ENCODE measurements at regions not wholly inside any gene's neighbourhood (a gene's known extent, or its start where the extent isn't known, plus 50 kb on each side); places are given as distances from the start of the nearest gene placed in this dataset.

- TF ChIP-seq CTCF (IDR thresholded peaks at IDR 0.05) = no peak
- Mint-ChIP-seq H3K4me1 (ENCODE audit: low read depth) (no peaks in the 10 kb centered on the region), H3K27ac (no peak overlapping the region), H3K36me3 (ENCODE audit: low read depth) (no peaks in the 10 kb centered on the region), H3K27me3 (no peaks in the 10 kb centered on the region), H3K9me3 (no peaks in the 10 kb centered on the region), H3K4me3 (no peak overlapping the region)
- ATAC-seq (no peak), DNase-seq (no peak)
- intact Hi-C loops (cut with micrococcal nuclease) = no loop called here
- ChIA-PET POLR2A (no interaction called here), CTCF (no interaction called here)
These were observed 544.5 kb upstream of the TBX3 start for GRCh38 chr12:115228434-115228833.

GRCh38 chr12:115227137-115227615 lies 543.2 kb upstream of the TBX3 start:
- no peak overlapping the region for H3K4me3 Mint-ChIP-seq
- TF ChIP-seq CTCF (IDR thresholded peaks at IDR 0.05) = no peak
- H3K36me3 Mint-ChIP-seq (ENCODE audit: low read depth) = no peaks in the 10 kb centered on the region
- no peaks in the 10 kb centered on the region for H3K27me3 Mint-ChIP-seq
- no peaks in the 10 kb centered on the region for H3K4me1 Mint-ChIP-seq (ENCODE audit: low read depth)
- DNase-seq (no peak), ATAC-seq (no peak)
- H3K27ac Mint-ChIP-seq = no peak overlapping the region
- no peaks in the 10 kb centered on the region for H3K9me3 Mint-ChIP-seq
- ChIA-PET CTCF (interaction anchor here (1.1 kb wide), 1 partner anchor 11 kb away, joined by 3 read pairs; no protein-coding TSS in a partner anchor), POLR2A (no interaction called here)
- intact Hi-C loops (cut with micrococcal nuclease) = no loop called here

GRCh38 chr12:115225845-115226244 lies 541.9 kb upstream of the TBX3 start:
- no peaks in the 10 kb centered on the region for H3K4me1 Mint-ChIP-seq (ENCODE audit: low read depth)
- no peaks in the 10 kb centered on the region for H3K27me3 Mint-ChIP-seq
- H3K4me3 Mint-ChIP-seq = no peak overlapping the region
- H3K9me3 Mint-ChIP-seq = no peaks in the 10 kb centered on the region
- intact Hi-C loops (cut with micrococcal nuclease) = no loop called here
- H3K27ac Mint-ChIP-seq = no peak overlapping the region
- POLR2A ChIA-PET = no interaction called here
- TF ChIP-seq CTCF (IDR thresholded peaks at IDR 0.05) = no peak
- no peak for ATAC-seq
- H3K36me3 Mint-ChIP-seq (ENCODE audit: low read depth) = no peaks in the 10 kb centered on the region
- CTCF ChIA-PET = no interaction called here
- no peak for DNase-seq

- intact Hi-C loops (cut with micrococcal nuclease) = no loop called here
- CTCF ChIA-PET = no interaction called here
- H3K27ac Mint-ChIP-seq = no peak overlapping the region
- no peak overlapping the region for H3K4me3 Mint-ChIP-seq
- no peaks in the 10 kb centered on the region for H3K9me3 Mint-ChIP-seq
- no peaks in the 10 kb centered on the region for H3K36me3 Mint-ChIP-seq (ENCODE audit: low read depth)
- H3K4me1 Mint-ChIP-seq (ENCODE audit: low read depth) = no peaks in the 10 kb centered on the region
- H3K27me3 Mint-ChIP-seq = no peaks in the 10 kb centered on the region
- no peak for TF ChIP-seq CTCF (IDR thresholded peaks at IDR 0.05)
- POLR2A ChIA-PET = no interaction called here
- no peak for DNase-seq
- no peak for ATAC-seq
These were observed 540.0 kb upstream of the TBX3 start for GRCh38 chr12:115223991-115224390.

GRCh38 chr12:115223322-115223721 lies 539.3 kb upstream of the TBX3 start:
- CTCF ChIA-PET = no interaction called here
- H3K4me3 Mint-ChIP-seq = no peak overlapping the region
- H3K27ac Mint-ChIP-seq = no peak overlapping the region
- DNase-seq (no peak), ATAC-seq (no peak)
- no peaks in the 10 kb centered on the region for H3K27me3 Mint-ChIP-seq
- no peaks in the 10 kb centered on the region for H3K9me3 Mint-ChIP-seq
- intact Hi-C loops (cut with micrococcal nuclease) = no loop called here
- TF ChIP-seq CTCF (IDR thresholded peaks at IDR 0.05) = no peak
- H3K36me3 Mint-ChIP-seq (ENCODE audit: low read depth) = no peaks in the 10 kb centered on the region
- POLR2A ChIA-PET = no interaction called here
- H3K4me1 Mint-ChIP-seq (ENCODE audit: low read depth) = no peaks in the 10 kb centered on the region

Measured in activated CD8-positive, alpha-beta T cell treated with anti-CD3 and anti-CD28 coated beads for 36 hours (primary cell).